ENCODE measurements at regions not wholly inside any gene's neighbourhood (a gene's known extent, or its start where the extent isn't known, plus 50 kb on each side); places are given as distances from the start of the nearest gene placed in this dataset.

DNA sequence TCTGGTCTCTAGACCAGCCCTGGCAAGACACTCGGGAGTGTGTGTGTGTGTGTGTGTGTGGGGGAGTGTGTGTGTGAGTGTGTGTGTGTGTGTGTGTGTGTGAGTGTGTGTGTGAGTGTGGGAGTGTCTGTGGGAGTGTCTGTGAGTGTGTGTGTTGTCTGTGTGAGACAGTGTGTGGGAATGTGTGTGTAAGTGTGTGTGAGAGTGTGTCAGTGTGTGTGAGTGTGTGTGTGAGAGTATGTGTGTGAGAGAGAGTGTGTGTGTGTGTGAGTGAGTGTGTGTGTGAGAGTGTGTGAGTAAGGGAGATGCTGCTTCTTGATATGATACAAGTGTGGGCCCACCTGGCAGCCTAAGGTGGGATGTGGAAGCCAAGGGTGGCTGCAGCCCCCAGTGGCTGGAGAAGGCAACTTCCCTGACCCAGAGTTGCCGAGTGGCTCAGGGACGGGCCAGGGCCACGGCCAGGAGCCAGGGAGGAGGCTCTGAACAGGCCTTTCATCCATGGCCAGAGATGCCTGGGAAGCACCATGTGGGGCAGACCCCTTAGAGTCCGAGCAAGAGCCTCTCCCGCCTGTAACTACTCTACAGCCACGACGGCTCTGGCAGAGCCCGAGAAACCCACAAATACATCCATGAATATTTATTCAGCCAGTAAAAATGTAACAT lies 159.3 kb upstream of the MYCN start:
- TF ChIP-seq CTCF (IDR thresholded peaks at IDR 0.05) (no peak), POLR2A (IDR thresholded peaks at IDR 0.05) (no peak), POLR2AphosphoS5 (IDR thresholded peaks at IDR 0.05) (no peak)
